ENCODE measurements at regions not wholly inside any gene's neighbourhood (a gene's known extent, or its start where the extent isn't known, plus 50 kb on each side); places are given as distances from the start of the nearest gene placed in this dataset.

GRCh38 chr11:15309296-15309695, 194.6 kb downstream of the INSC start:
- H3K36me3 Mint-ChIP-seq (ENCODE audit: low read depth), result no peaks in the 10 kb centered on the region
- H2AFZ ChIP-seq, result no peak overlapping the region
- no peaks in the 10 kb centered on the region for H3K79me2 ChIP-seq (replicated peaks; ENCODE audit: insufficient read depth)
- ATAC-seq, result no peak
- H3K36me3 ChIP-seq (ENCODE audit: insufficient read depth), result no peaks in the 10 kb centered on the region
- no peak overlapping the region for H3K4me3 ChIP-seq
- no peaks in the 10 kb centered on the region; the same call in 2 of the 3 replicates for H3K9me3 Mint-ChIP-seq
- no peak for DNase-seq (ENCODE audit: low spot score)
- H3K9me2 ChIP-seq (ENCODE audit: insufficient read depth), result peaks cover 11% of the 10 kb centered on the region
- no peak overlapping the region for H3K27ac Mint-ChIP-seq
- no peak overlapping the region for H3K4me3 Mint-ChIP-seq
- H3K4me2 ChIP-seq, result no peak overlapping the region
- no peak for TF ChIP-seq JUNB (IDR thresholded peaks at IDR 0.05; ENCODE audit: unreplicated experiment)
- peaks cover 14% of the 10 kb centered on the region for H3K4me1 ChIP-seq (ENCODE audit: insufficient read depth)
- peaks cover 4% of the 10 kb centered on the region for H3K27me3 Mint-ChIP-seq (ENCODE audit: insufficient read depth, low read depth, poor library complexity)
- peaks cover 17% of the 10 kb centered on the region for H3K4me1 Mint-ChIP-seq
- H3F3A ChIP-seq (replicated peaks; ENCODE audit: low read depth), result no peaks in the 10 kb centered on the region
- H4K20me1 ChIP-seq (replicated peaks; ENCODE audit: insufficient read depth), result no peaks in the 10 kb centered on the region
- H3K27me3 ChIP-seq (ENCODE audit: insufficient read depth), result no peaks in the 10 kb centered on the region
- no peak overlapping the region for H3K27ac ChIP-seq (ENCODE audit: low read depth)

GRCh38 chr11:15313862-15314261, 199.1 kb downstream of the INSC start:
- TF ChIP-seq EZH2phosphoT487 (IDR thresholded peaks at IDR 0.05; ENCODE audit: unreplicated experiment), result no peak
- no peak for TF ChIP-seq STAT1 (IDR thresholded peaks at IDR 0.05; ENCODE audit: unreplicated experiment)
- no peak for TF ChIP-seq CREB1 (CRISPR knock-in tag; IDR thresholded peaks at IDR 0.05; ENCODE audit: low read depth)
- no peak for TF ChIP-seq JUNB (IDR thresholded peaks at IDR 0.05; ENCODE audit: unreplicated experiment)
- no peak for TF ChIP-seq ZNF114 (CRISPR knock-in tag; IDR thresholded peaks at IDR 0.05)
- no peak for TF ChIP-seq CTCF (conservative IDR thresholded peaks at IDR 0.05; ENCODE audit: low read depth in 2 of 2)
- no peak for TF ChIP-seq ETS1 (IDR thresholded peaks at IDR 0.05)

GRCh38 chr11:15318814-15319213, 204.1 kb downstream of the INSC start:
- no peaks in the 10 kb centered on the region for H3K4me1 ChIP-seq (ENCODE audit: insufficient read depth)
- Mint-ChIP-seq H3K4me3 (no peak overlapping the region), H3K9me3 (no peaks in the 10 kb centered on the region; the same call in 2 of the 3 replicates), H3K27me3 (ENCODE audit: insufficient read depth, low read depth, poor library complexity) (no peaks in the 10 kb centered on the region), H3K36me3 (ENCODE audit: low read depth) (no peaks in the 10 kb centered on the region), H3K27ac (no peak overlapping the region), H3K4me1 (no peaks in the 10 kb centered on the region)
- no peaks in the 10 kb centered on the region for H3K36me3 ChIP-seq (ENCODE audit: insufficient read depth)
- H3K27me3 ChIP-seq (ENCODE audit: insufficient read depth), result no peaks in the 10 kb centered on the region
- H3K27ac ChIP-seq (ENCODE audit: low read depth), result no peak overlapping the region
- no peak for TF ChIP-seq ETS1 (IDR thresholded peaks at IDR 0.05)
- no peak for TF ChIP-seq JUNB (IDR thresholded peaks at IDR 0.05; ENCODE audit: unreplicated experiment)
- no peak for TF ChIP-seq POLR2AphosphoS5 (IDR thresholded peaks at IDR 0.05; ENCODE audit: low read depth)
- TF ChIP-seq NANOG (IDR thresholded peaks at IDR 0.05; ENCODE audit: borderline replicate concordance), result no peak
- no peak for TF ChIP-seq CTCF (conservative IDR thresholded peaks at IDR 0.05; ENCODE audit: low read depth in 2 of 2)
- no peak for TF ChIP-seq ZNF331 (CRISPR knock-in tag; IDR thresholded peaks at IDR 0.05; ENCODE audit: low read depth)
- no peak for TF ChIP-seq ZNF114 (CRISPR knock-in tag; IDR thresholded peaks at IDR 0.05)
- TF ChIP-seq CREB1 (CRISPR knock-in tag; IDR thresholded peaks at IDR 0.05; ENCODE audit: low read depth), result no peak
- no peaks in the 10 kb centered on the region for H3K79me2 ChIP-seq (replicated peaks; ENCODE audit: insufficient read depth)
- no peak overlapping the region for H2AFZ ChIP-seq
- no peaks in the 10 kb centered on the region for H3F3A ChIP-seq (replicated peaks; ENCODE audit: low read depth)
- no peak overlapping the region for H3K4me3 ChIP-seq
- H4K20me1 ChIP-seq (replicated peaks; ENCODE audit: insufficient read depth), result no peaks in the 10 kb centered on the region
- DNase-seq (ENCODE audit: low spot score), result no peak
- peaks cover 5% of the 10 kb centered on the region; the same call in 1 of the 2 replicates for H3K9me2 ChIP-seq (ENCODE audit: insufficient read depth)
- no peak overlapping the region for H3K4me2 ChIP-seq
- ATAC-seq, result no peak

More at GRCh38 chr11:15313862-15314261, 199.1 kb downstream of the INSC start:
- Mint-ChIP-seq H3K4me3 (no peak overlapping the region), H3K4me1 (no peaks in the 10 kb centered on the region; the same call in 2 of the 3 replicates), H3K27me3 (ENCODE audit: insufficient read depth, low read depth, poor library complexity) (no peaks in the 10 kb centered on the region), H3K36me3 (ENCODE audit: low read depth) (no peaks in the 10 kb centered on the region), H3K9me3 (no peaks in the 10 kb centered on the region; the same call in 1 of the 3 replicates), H3K27ac (no peak overlapping the region)
- H3K4me2 ChIP-seq, result no peak overlapping the region
- no peaks in the 10 kb centered on the region for H3K4me1 ChIP-seq (ENCODE audit: insufficient read depth)
- H3K4me3 ChIP-seq, result no peak overlapping the region
- no peaks in the 10 kb centered on the region for H3K79me2 ChIP-seq (replicated peaks; ENCODE audit: insufficient read depth)
- ATAC-seq, result no peak
- no peak overlapping the region for H3K27ac ChIP-seq (ENCODE audit: low read depth)
- H2AFZ ChIP-seq, result no peak overlapping the region
- no peaks in the 10 kb centered on the region for H3F3A ChIP-seq (replicated peaks; ENCODE audit: low read depth)
- no peaks in the 10 kb centered on the region for H3K36me3 ChIP-seq (ENCODE audit: insufficient read depth)
- no peaks in the 10 kb centered on the region for H4K20me1 ChIP-seq (replicated peaks; ENCODE audit: insufficient read depth)
- DNase-seq (ENCODE audit: low spot score), result no peak
- H3K27me3 ChIP-seq (ENCODE audit: insufficient read depth), result no peaks in the 10 kb centered on the region
- H3K9me2 ChIP-seq (ENCODE audit: insufficient read depth), result peaks cover 11% of the 10 kb centered on the region; the same call in 1 of the 2 replicates
